Mesenchymal stem cell (in vitro differentiated cells and primary cell): ENCODE measurements at regions not wholly inside any gene's neighbourhood (a gene's known extent, or its start where the extent isn't known, plus 50 kb on each side); places are given as distances from the start of the nearest gene placed in this dataset.

Experiments used
- DNase-seq: peaks from one replicate; pipeline ENCODE4 v3.0.0-alpha.2; 2013
- H2AFZ ChIP-seq: one replicate; pipeline ENCODE4 v1.6.1; 2013; ENCODE audit warnings: low read depth, mild to moderate bottlenecking, control low read depth, inconsistent platforms, low read length, moderate library complexity
- H2AK5ac ChIP-seq: 2 replicates; pipeline ENCODE4 v1.6.1; 2013; ENCODE audit warnings: low read length, moderate library complexity, mild to moderate bottlenecking, inconsistent platforms; ENCODE audit not compliant: severe bottlenecking
- H2BK120ac ChIP-seq: one replicate; pipeline ENCODE4 v1.6.1; 2013; ENCODE audit warnings: low read depth, mild to moderate bottlenecking, inconsistent platforms, low read length, moderate library complexity
- H2BK12ac ChIP-seq, 2 experiments: one replicate each; pipeline ENCODE4 v1.6.1; 2013; ENCODE audit warnings: inconsistent platforms in 2 of 2, low read length in 2 of 2, mild to moderate bottlenecking in 2 of 2, moderate library complexity in 2 of 2, control low read depth in 1 of 2
- H2BK15ac ChIP-seq: one replicate; pipeline ENCODE4 v1.6.1; 2013; ENCODE audit warnings: mild to moderate bottlenecking, low read depth, inconsistent platforms; ENCODE audit not compliant: poor library complexity, severe bottlenecking
- H2BK5ac ChIP-seq: 2 replicates; pipeline ENCODE4 v1.6.1; 2013; ENCODE audit warnings: low read depth, mild to moderate bottlenecking, low read length, control low read depth, inconsistent platforms; ENCODE audit not compliant: poor library complexity, severe bottlenecking
- H3K14ac ChIP-seq, 2 experiments: one replicate each; pipeline ENCODE4 v1.6.1; 2013; ENCODE audit warnings: inconsistent platforms in 2 of 2, low read length in 2 of 2, control low read depth in 1 of 2, mild to moderate bottlenecking in 1 of 2, moderate library complexity in 1 of 2
- H3K18ac ChIP-seq, 2 experiments: one replicate each; pipeline ENCODE4 v1.6.1; 2013; ENCODE audit warnings: inconsistent platforms in 2 of 2, low read length in 2 of 2, control low read depth in 1 of 2, low read depth in 1 of 2, mild to moderate bottlenecking in 1 of 2
- H3K23ac ChIP-seq, 2 experiments: one replicate each; pipeline ENCODE4 v1.6.1; 2013; ENCODE audit warnings: inconsistent platforms in 2 of 2, low read length in 2 of 2, mild to moderate bottlenecking in 2 of 2, moderate library complexity in 2 of 2, control low read depth in 1 of 2
- H3K27ac ChIP-seq: 2 replicates; pipeline ENCODE4 v1.5.1; 2013; ENCODE audit warnings: mild to moderate bottlenecking, moderate library complexity, low read length, control low read depth, inconsistent platforms; ENCODE audit not compliant: poor library complexity, severe bottlenecking
- H3K27me3 ChIP-seq, 2 experiments: 2 replicates each; pipeline versions ENCODE4 v1.6.1 to v1.7.0; 2013; ENCODE audit warnings: low read length in 2 of 2, mild to moderate bottlenecking in 2 of 2, moderate library complexity in 2 of 2, control low read depth in 1 of 2, inconsistent platforms in 1 of 2; ENCODE audit not compliant: control insufficient read depth in 1 of 2, insufficient read depth in 1 of 2
- H3K36me3 ChIP-seq, 2 experiments: 2 replicates each; pipeline versions ENCODE4 v1.6.1 to v1.7.0; 2013; ENCODE audit warnings: low read length in 2 of 2, control low read depth in 1 of 2, inconsistent platforms in 1 of 2, low read depth in 1 of 2, mild to moderate bottlenecking in 1 of 2; ENCODE audit not compliant: insufficient read depth in 2 of 2, control insufficient read depth in 1 of 2
- H3K4ac ChIP-seq, 2 experiments: one replicate each; pipeline ENCODE4 v1.6.1; 2013; ENCODE audit warnings: inconsistent platforms in 2 of 2, low read length in 2 of 2, mild to moderate bottlenecking in 2 of 2, moderate library complexity in 2 of 2, control low read depth in 1 of 2, low read depth in 1 of 2
- H3K4me1 ChIP-seq: 2 replicates; pipeline ENCODE4 v1.6.1; 2013; ENCODE audit warnings: low read depth, low read length, control low read depth; ENCODE audit not compliant: control insufficient read depth, insufficient read depth
- H3K4me2 ChIP-seq: 2 replicates; pipeline ENCODE4 v1.6.1; 2013; ENCODE audit warnings: low read length, mild to moderate bottlenecking, inconsistent platforms; ENCODE audit not compliant: poor library complexity, severe bottlenecking
- H3K4me3 ChIP-seq, 2 experiments: 2 replicates each; pipeline versions ENCODE4 v1.5.1 to v1.7.0; 2013; ENCODE audit warnings: low read length in 2 of 2, mild to moderate bottlenecking in 2 of 2, control low read depth in 1 of 2, low read depth in 1 of 2; ENCODE audit not compliant: insufficient read depth in 1 of 2
- H3K79me1 ChIP-seq: replicated peaks from 2 replicates; pipeline ENCODE4 v1.6.1; 2013; ENCODE audit warnings: mild to moderate bottlenecking, control low read depth, low read length, inconsistent platforms; ENCODE audit not compliant: poor library complexity, severe bottlenecking
- H3K9ac ChIP-seq: 2 replicates; pipeline ENCODE4 v1.7.0; 2013; ENCODE audit warnings: mild to moderate bottlenecking, low read length, moderate library complexity
- H3K9me3 ChIP-seq: 2 replicates; pipeline ENCODE4 v1.7.0; 2013; ENCODE audit warnings: mild to moderate bottlenecking, low read length; ENCODE audit not compliant: control insufficient read depth
- H4K8ac ChIP-seq: one replicate; pipeline ENCODE4 v1.6.1; 2013; ENCODE audit warnings: inconsistent platforms, mild to moderate bottlenecking, low read length, moderate library complexity
- H4K91ac ChIP-seq: one replicate; pipeline ENCODE4 v1.6.1; 2013; ENCODE audit warnings: mild to moderate bottlenecking, low read length, inconsistent platforms
- WGBS: methylation state at CpG from one replicate; pipeline ENCODE4 v1.1.7; 2013; ENCODE audit warnings: mixed read lengths; 5-methylcytosine and 5-hydroxymethylcytosine counted together

- Histone ChIP-seq H3K79me1 (no peaks in the 10 kb centered on the region), H3K27me3 (peaks cover 0 to 11% of the 10 kb centered on the region in 2 experiments), H2BK12ac (peak overlapping the region; percentile 7 to 84), H4K8ac (no peak overlapping the region), H3K23ac (no peak overlapping the region), H2AK5ac (peak overlapping the region; percentile 89), H4K91ac (no peak overlapping the region), H2BK120ac (no peak overlapping the region), H2BK15ac (peak overlapping the region; percentile 78), H3K36me3 (no peaks in the 10 kb centered on the region), H3K4ac (no peak overlapping the region), H3K9ac (no peak overlapping the region), H2AFZ (no peak overlapping the region), H2BK5ac (no peak overlapping the region), H3K18ac (peak overlapping the region in 1 of 2 experiments; percentile 63), H3K27ac (no peak overlapping the region), H3K4me3 (no peak overlapping the region), H3K9me3 (no peaks in the 10 kb centered on the region), H3K4me2 (no peak overlapping the region), H3K4me1 (peaks cover 45% of the 10 kb centered on the region), H3K14ac (no peak overlapping the region)
- DNase-seq = no peak
- WGBS = 79% methylated on average over 9 of the region's 9 CpGs
Measured at GRCh38 chr2:42902939-42903709, 110.7 kb upstream of the HAAO start.

DNA sequence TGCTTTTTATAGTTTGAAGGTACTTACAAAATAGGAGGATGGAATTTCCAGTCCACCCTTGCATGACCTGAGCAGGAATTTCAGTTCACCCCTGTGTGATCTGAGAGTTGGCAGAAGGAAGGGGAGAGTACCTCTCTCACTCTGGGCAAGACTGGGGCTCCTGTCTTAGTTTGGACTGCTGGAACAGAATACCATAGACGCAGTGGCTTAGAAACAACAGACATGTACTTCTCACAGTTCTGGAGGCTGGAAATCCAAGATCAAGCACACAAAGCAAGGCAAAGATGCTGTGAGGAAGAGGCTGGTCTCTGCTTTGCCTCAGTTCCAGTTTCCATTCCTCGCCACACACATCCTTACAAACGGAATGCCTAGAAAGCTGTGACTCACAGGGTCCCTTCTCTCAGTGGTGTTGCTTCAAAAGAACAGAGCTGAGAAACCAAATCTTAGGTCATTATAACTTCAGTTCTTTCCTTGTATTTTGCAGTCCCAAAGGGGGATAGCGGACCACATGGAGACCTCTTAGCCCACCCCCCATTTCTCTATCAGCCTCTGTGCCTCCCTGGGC lies 108.8 kb upstream of the HAAO start:
- Histone ChIP-seq H2BK15ac (no peak overlapping the region), H4K8ac (no peak overlapping the region), H3K4me2 (no peak overlapping the region)

DNA sequence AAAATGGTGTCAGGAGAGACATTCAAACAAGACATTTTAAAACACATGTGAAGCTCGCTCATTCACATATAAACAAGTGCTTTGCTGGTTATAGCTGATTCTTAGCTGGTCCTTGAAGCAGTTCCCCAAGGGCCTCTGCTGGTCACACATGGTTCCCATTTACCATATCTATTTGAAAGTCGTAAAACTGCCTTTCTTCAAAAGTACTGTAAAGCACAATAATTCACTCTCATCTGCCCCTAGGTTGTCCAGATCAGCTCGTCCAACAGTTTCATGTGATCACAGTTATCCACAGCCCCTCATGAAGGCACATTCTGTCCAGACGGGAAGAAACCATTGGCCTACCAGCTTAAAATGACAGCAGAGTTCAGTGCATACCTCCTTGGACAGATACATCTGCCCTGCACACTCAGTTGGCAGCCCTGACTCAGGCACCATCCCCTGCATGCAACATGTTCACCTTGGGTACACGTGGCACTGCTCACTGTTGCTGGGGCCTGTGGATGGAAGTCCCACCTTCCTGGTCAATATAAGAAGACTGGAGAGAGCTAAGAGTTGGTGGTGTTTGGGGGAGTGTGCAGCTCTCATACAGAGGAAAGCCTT lies 108.0 kb upstream of the HAAO start:
- no peak overlapping the region for H3K4me2 ChIP-seq
- H3K79me1 ChIP-seq = no peaks in the 10 kb centered on the region
- 38% methylated on average over 5 of the region's 5 CpGs for WGBS
- H3K27ac ChIP-seq = no peak overlapping the region
- peaks cover 0 to 11% of the 10 kb centered on the region in 2 experiments for H3K27me3 ChIP-seq
- no peak overlapping the region for H2BK120ac ChIP-seq
- no peak overlapping the region for H3K4ac ChIP-seq
- no peaks in the 10 kb centered on the region for H3K36me3 ChIP-seq
- H2AK5ac ChIP-seq = peak overlapping the region; percentile 50
- H3K14ac ChIP-seq = no peak overlapping the region
- no peak overlapping the region for H3K9ac ChIP-seq
- H4K91ac ChIP-seq = no peak overlapping the region
- H4K8ac ChIP-seq = no peak overlapping the region
- H2BK12ac ChIP-seq = no peak overlapping the region
- no peak for DNase-seq
- H3K23ac ChIP-seq = no peak overlapping the region
- H3K4me1 ChIP-seq = peaks cover 36% of the 10 kb centered on the region
- H3K18ac ChIP-seq = peak overlapping the region in 1 of 2 experiments; percentile 28
- no peak overlapping the region for H3K4me3 ChIP-seq
- H2BK5ac ChIP-seq = no peak overlapping the region
- H2AFZ ChIP-seq = no peak overlapping the region
- no peak overlapping the region for H2BK15ac ChIP-seq
- H3K9me3 ChIP-seq = no peaks in the 10 kb centered on the region

More for the DNA sequence above, 108.8 kb upstream of the HAAO start:
- H2AK5ac ChIP-seq = no peak overlapping the region
- no peak overlapping the region for H3K4ac ChIP-seq
- H3K14ac ChIP-seq = no peak overlapping the region
- peaks cover 0 to 11% of the 10 kb centered on the region in 2 experiments for H3K27me3 ChIP-seq
- no peak overlapping the region for H2BK120ac ChIP-seq
- H2AFZ ChIP-seq = no peak overlapping the region
- H3K4me3 ChIP-seq = no peak overlapping the region
- no peaks in the 10 kb centered on the region for H3K79me1 ChIP-seq
- H3K9me3 ChIP-seq = no peaks in the 10 kb centered on the region
- H3K18ac ChIP-seq = peak overlapping the region in 1 of 2 experiments; percentile 71
- H2BK12ac ChIP-seq = no peak overlapping the region
- H2BK5ac ChIP-seq = no peak overlapping the region
- no peak overlapping the region for H4K91ac ChIP-seq
- WGBS = 54% methylated on average over 4 of the region's 4 CpGs
- peak overlapping the region; percentile 54 for H3K27ac ChIP-seq
- no peaks in the 10 kb centered on the region for H3K36me3 ChIP-seq
- H3K23ac ChIP-seq = no peak overlapping the region
- peak; percentile 75 for DNase-seq
- H3K9ac ChIP-seq = no peak overlapping the region
- H3K4me1 ChIP-seq = peaks cover 40% of the 10 kb centered on the region

- Histone ChIP-seq H2BK12ac (peak overlapping the region in 1 of 2 experiments; percentile 87), H2BK15ac (no peak overlapping the region), H2AFZ (no peak overlapping the region), H3K9me3 (no peaks in the 10 kb centered on the region), H4K8ac (no peak overlapping the region), H3K4ac (no peak overlapping the region), H4K91ac (no peak overlapping the region), H3K9ac (no peak overlapping the region), H2BK5ac (no peak overlapping the region), H2BK120ac (no peak overlapping the region), H3K27ac (peak overlapping the region; percentile 53), H3K27me3 (no peaks in the 10 kb centered on the region), H3K4me2 (no peak overlapping the region), H3K4me3 (no peak overlapping the region), H3K18ac (no peak overlapping the region), H3K14ac (no peak overlapping the region), H3K23ac (no peak overlapping the region), H3K79me1 (no peaks in the 10 kb centered on the region), H2AK5ac (peak overlapping the region; percentile 89), H3K4me1 (peaks cover 16% of the 10 kb centered on the region), H3K36me3 (no peaks in the 10 kb centered on the region)
- 100% methylated on average over 2 of the region's 2 CpGs for WGBS
- DNase-seq = no peak
Measured at GRCh38 chr2:42897358-42897757, 105.0 kb upstream of the HAAO start.
